ENCODE measurements at regions not wholly inside any gene's neighbourhood (a gene's known extent, or its start where the extent isn't known, plus 50 kb on each side); places are given as distances from the start of the nearest gene placed in this dataset.

GRCh38 chr4:27316176-27316575 is 455.5 kb downstream of the STIM2 start:
- TF ChIP-seq POLR2A (IDR thresholded peaks at IDR 0.05; ENCODE audit: low read depth, low read length) (no peak), POLR2AphosphoS5 (IDR thresholded peaks at IDR 0.05; ENCODE audit: low read depth, low read length) (no peak), TAF1 (IDR thresholded peaks at IDR 0.05; ENCODE audit: borderline replicate concordance, low read depth, low read length) (no peak)
